ENCODE measurements at regions not wholly inside any gene's neighbourhood (a gene's known extent, or its start where the extent isn't known, plus 50 kb on each side); places are given as distances from the start of the nearest gene placed in this dataset.

DNA sequence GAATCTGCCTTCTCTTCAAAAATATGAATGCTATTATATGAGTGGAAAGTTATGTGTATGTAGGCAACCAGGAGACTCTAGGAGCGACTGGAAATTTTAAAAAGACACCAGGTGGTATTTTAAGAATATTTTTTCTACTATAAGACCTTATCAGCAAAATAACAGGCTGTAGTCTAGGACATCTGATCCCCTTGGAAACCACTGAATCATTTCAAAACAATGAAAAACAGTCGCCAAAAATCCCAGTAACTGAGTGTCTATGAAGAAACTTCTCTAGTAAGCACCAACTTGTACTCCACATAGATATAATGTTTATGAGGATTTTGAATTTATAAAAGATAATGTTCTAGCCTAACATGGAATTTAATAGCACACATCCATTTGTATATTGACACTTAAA, 358.5 kb downstream of the GPATCH2 start:
- WGBS, result 30% methylated on average over 2 of the region's 2 CpGs
- Histone ChIP-seq H3K27ac (replicated peaks in 1 of 4) (peak overlapping the region; percentile 16 to 58 (median 42)), H3K36me3 (no peaks in the 10 kb centered on the region), H3K4me1 (peaks cover 2 to 67% (median 47%) of the 10 kb centered on the region in 4 donors), H3K4me3 (no peak overlapping the region), H3K27me3 (no peaks in the 10 kb centered on the region), H3K9me3 (no peaks in the 10 kb centered on the region)
- DNase-seq (ENCODE audit: extremely low spot score), result no peak
- intact Hi-C loops (cut with DNase I), result no loop called here
- TF ChIP-seq EP300 (IDR thresholded peaks at IDR 0.05) (no peak), POLR2A (IDR thresholded peaks at IDR 0.05; ENCODE audit: low read depth) (no peak), POLR2AphosphoS5 (IDR thresholded peaks at IDR 0.05) (peak in 1 of 2 donors; percentile 10)
- TF ChIP-seq, protein P1, sequence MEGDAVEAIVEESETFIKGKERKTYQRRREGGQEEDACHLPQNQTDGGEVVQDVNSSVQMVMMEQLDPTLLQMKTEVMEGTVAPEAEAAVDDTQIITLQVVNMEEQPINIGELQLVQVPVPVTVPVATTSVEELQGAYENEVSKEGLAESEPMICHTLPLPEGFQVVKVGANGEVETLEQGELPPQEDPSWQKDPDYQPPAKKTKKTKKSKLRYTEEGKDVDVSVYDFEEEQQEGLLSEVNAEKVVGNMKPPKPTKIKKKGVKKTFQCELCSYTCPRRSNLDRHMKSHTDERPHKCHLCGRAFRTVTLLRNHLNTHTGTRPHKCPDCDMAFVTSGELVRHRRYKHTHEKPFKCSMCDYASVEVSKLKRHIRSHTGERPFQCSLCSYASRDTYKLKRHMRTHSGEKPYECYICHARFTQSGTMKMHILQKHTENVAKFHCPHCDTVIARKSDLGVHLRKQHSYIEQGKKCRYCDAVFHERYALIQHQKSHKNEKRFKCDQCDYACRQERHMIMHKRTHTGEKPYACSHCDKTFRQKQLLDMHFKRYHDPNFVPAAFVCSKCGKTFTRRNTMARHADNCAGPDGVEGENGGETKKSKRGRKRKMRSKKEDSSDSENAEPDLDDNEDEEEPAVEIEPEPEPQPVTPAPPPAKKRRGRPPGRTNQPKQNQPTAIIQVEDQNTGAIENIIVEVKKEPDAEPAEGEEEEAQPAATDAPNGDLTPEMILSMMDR (IDR thresholded peaks at IDR 0.05), result no peak

DNA sequence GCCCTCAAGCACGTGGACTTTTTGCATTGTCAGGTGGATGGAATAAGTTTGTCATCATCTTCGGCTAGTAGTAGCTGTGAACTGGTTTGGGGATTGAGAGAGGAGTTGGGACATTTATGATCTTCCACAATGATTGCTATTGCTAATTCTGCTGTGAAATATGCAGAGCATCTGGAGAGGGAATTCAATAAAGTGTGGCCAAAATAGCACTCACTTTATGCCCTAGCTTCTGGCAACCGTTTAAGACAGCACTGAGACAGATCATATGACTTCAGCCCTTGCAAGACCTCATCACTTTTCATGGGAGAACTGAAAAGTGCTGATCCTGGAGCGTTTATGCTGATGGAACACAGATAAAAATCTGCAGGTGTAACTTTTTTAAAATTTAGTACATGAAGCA, 360.8 kb downstream of the GPATCH2 start:
- WGBS, result 40% methylated on average over 4 of the region's 4 CpGs
- H3K9me3 ChIP-seq, result no peaks in the 10 kb centered on the region
- peak overlapping the region in 2 of 4 donors; percentile 12 to 27 for H3K27ac ChIP-seq (replicated peaks in 1 of 4)
- TF ChIP-seq POLR2AphosphoS5 (IDR thresholded peaks at IDR 0.05), result peak in 1 of 2 donors; percentile 13
- TF ChIP-seq EP300 (IDR thresholded peaks at IDR 0.05), result no peak
- TF ChIP-seq POLR2A (IDR thresholded peaks at IDR 0.05; ENCODE audit: low read depth), result no peak
- TF ChIP-seq, protein P1 (IDR thresholded peaks at IDR 0.05), result no peak
- intact Hi-C loops (cut with DNase I), result no loop called here
- H3K36me3 ChIP-seq, result no peaks in the 10 kb centered on the region
- H3K4me3 ChIP-seq, result no peak overlapping the region
- H3K4me1 ChIP-seq, result peaks cover 2 to 50% (median 35%) of the 10 kb centered on the region in 4 donors
- DNase-seq (ENCODE audit: extremely low spot score), result no peak
- no peaks in the 10 kb centered on the region for H3K27me3 ChIP-seq

DNA sequence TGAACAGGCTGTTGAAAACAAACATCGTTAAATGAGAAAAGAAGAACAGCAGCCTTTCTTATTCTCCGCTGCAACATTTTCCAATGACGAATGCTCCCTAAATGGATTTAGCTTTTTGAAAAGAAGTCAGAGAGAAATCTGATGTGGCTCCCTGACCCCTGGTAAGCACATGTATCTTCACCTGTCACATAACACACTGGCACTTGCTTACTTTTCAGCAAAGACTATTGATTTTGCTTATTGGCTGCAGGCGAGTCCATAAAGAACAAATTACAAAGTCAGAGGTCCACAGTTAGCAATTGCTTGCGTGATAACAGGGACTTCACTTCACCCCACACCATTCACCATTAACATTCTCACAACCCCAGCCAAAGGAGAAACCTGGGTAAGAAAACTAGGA, 362.8 kb downstream of the GPATCH2 start:
- no peak for DNase-seq (ENCODE audit: extremely low spot score)
- TF ChIP-seq EP300 (IDR thresholded peaks at IDR 0.05) (no peak), POLR2A (IDR thresholded peaks at IDR 0.05; ENCODE audit: low read depth) (no peak), POLR2AphosphoS5 (IDR thresholded peaks at IDR 0.05) (no peak)
- TF ChIP-seq, protein P1 (IDR thresholded peaks at IDR 0.05), result no peak
- WGBS, result 84% methylated on average over 5 of the region's 5 CpGs
- intact Hi-C loops (cut with DNase I), result no loop called here
- Histone ChIP-seq H3K4me3 (no peak overlapping the region), H3K27me3 (no peaks in the 10 kb centered on the region), H3K9me3 (no peaks in the 10 kb centered on the region), H3K27ac (replicated peaks in 1 of 4) (no peak overlapping the region), H3K4me1 (peaks cover 2 to 29% (median 26%) of the 10 kb centered on the region in 4 donors), H3K36me3 (no peaks in the 10 kb centered on the region)

DNA sequence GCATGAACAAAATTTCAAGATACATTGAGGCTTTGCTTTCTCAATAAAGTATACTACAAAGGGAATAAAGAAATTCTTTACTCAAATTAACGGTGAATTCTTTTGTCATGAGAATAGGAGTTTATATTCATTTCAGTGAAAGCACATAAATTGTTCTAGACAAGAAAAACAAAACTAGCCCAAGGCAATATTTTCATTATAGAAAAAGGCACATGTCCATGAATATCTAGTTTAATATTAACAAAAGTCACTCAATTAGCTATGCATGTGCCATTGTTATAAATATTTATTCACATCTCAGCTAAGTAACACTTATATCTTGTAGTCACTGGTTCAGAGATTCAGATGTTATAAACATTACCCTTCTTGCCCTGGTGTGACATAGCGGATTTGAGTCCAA, 369.3 kb downstream of the GPATCH2 start:
- Histone ChIP-seq H3K27me3 (no peaks in the 10 kb centered on the region), H3K27ac (replicated peaks in 1 of 4) (no peak overlapping the region), H3K4me3 (no peak overlapping the region), H3K4me1 (peaks cover 0 to 12% (median 8%) of the 10 kb centered on the region in 4 donors), H3K36me3 (no peaks in the 10 kb centered on the region), H3K9me3 (no peaks in the 10 kb centered on the region)
- DNase-seq (ENCODE audit: extremely low spot score), result no peak
- TF ChIP-seq EP300 (IDR thresholded peaks at IDR 0.05) (no peak), POLR2AphosphoS5 (IDR thresholded peaks at IDR 0.05) (no peak), POLR2A (IDR thresholded peaks at IDR 0.05; ENCODE audit: low read depth) (no peak)
- TF ChIP-seq, protein P1 (IDR thresholded peaks at IDR 0.05), result no peak
- 58% methylated on average over 2 of the region's 2 CpGs for WGBS
- intact Hi-C loops (cut with DNase I), result no loop called here

DNA sequence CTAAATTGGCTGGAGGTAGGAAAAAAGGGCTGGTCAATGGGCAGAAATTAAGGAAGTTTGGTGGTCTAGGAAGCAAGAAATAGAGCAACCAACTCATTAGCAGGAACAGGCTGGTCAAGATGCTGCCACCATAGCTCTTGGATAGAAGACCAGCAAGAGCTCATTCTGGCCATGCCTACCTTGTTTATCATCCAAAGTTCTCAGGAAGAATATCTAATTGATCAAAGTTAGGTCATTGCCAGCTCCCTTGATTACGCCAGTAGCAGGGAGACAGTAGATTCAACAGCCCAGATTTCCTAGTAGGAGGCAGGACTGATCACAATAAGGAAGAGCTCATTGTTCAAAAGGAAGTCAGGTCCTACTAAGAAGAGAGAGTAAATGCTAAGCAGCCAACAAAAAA, 370.2 kb downstream of the GPATCH2 start:
- H3K4me3 ChIP-seq, result no peak overlapping the region
- TF ChIP-seq POLR2AphosphoS5 (IDR thresholded peaks at IDR 0.05) (no peak), EP300 (IDR thresholded peaks at IDR 0.05) (no peak), POLR2A (IDR thresholded peaks at IDR 0.05; ENCODE audit: low read depth) (no peak)
- TF ChIP-seq, protein P1 (IDR thresholded peaks at IDR 0.05), result no peak
- H3K36me3 ChIP-seq, result no peaks in the 10 kb centered on the region
- no peak overlapping the region for H3K27ac ChIP-seq (replicated peaks in 1 of 4)
- H3K4me1 ChIP-seq, result peaks cover 0 to 12% (median 8%) of the 10 kb centered on the region in 4 donors
- H3K27me3 ChIP-seq, result no peaks in the 10 kb centered on the region
- no peak for DNase-seq (ENCODE audit: extremely low spot score)
- WGBS, result 92% methylated on average over 1 of the region's 1 CpG
- intact Hi-C loops (cut with DNase I), result no loop called here
- H3K9me3 ChIP-seq, result no peaks in the 10 kb centered on the region
